Effector CD8-positive, alpha-beta T cell (primary cell): ENCODE measurements at regions not wholly inside any gene's neighbourhood (a gene's known extent, or its start where the extent isn't known, plus 50 kb on each side); places are given as distances from the start of the nearest gene placed in this dataset.

Experiments
- DNase-seq: peaks from one replicate; lab custom pipeline; 2025; lab: John Stamatoyannopoulos, UW

- DNase-seq = no peak
Observed at GRCh38 chr17:68184816-68185436, 62.9 kb upstream of the AMZ2 start.

- DNase-seq = no peak
Observed at GRCh38 chr17:68185820-68186219, 62.0 kb upstream of the AMZ2 start.

- no peak for DNase-seq
Observed at GRCh38 chr17:68190495-68190894, 57.3 kb upstream of the AMZ2 start.

GRCh38 chr17:68195667-68196393 lies 52.0 kb upstream of the AMZ2 start:
- DNase-seq = no peak

GRCh38 chr17:68196394-68197090 lies 51.3 kb upstream of the AMZ2 start:
- DNase-seq = no peak

GRCh38 chr17:68197091-68197996 lies 50.5 kb upstream of the AMZ2 start:
- DNase-seq = no peak

GRCh38 chr17:68197997-68198930 lies 49.6 kb upstream of the AMZ2 start:
- no peak for DNase-seq
